Lower leg skin (tissue), 3 donors: ENCODE measurements at regions not wholly inside any gene's neighbourhood (a gene's known extent, or its start where the extent isn't known, plus 50 kb on each side); places are given as distances from the start of the nearest gene placed in this dataset.

Experiments
- POLR2A ChIP-seq, 2 donors: fragments of 450-650 bp; IDR thresholded peaks; one replicate each; pipeline ENCODE4 v1.6.1; 2016 to 2017; ENCODE audit warnings: antibody characterized with exemption in 2 of 2, mild to moderate bottlenecking in 1 of 2, moderate library complexity in 1 of 2
- TF ChIP-seq, protein P1 (sequence below), 3 donors: fragments of 450-650 bp; IDR thresholded peaks; one replicate each; pipeline ENCODE4 v1.5.1; 2016; ENCODE audit warnings: antibody characterized with exemption in 3 of 3, mild to moderate bottlenecking in 3 of 3, moderate library complexity in 2 of 3

DNA sequence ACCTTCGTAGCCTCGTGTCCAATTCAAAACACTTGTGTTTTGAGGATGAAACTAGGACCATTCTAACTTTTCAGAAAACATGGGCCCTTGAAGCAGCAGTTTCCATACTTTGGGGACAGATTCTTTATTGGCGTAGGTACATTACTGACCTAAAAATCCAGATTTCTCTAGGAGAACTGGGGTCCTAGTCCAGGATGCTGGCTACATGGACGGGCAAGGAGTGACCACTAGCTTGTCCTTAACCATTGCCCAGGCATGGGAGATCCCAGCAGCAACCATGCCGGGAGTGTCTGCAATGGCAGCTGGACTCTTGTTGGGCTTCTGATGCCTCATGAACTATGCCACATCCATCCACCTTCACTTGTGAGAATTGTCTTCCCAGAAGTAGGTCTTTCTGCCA, 62.2 kb upstream of the WDR1 start:
- TF ChIP-seq, protein P1, sequence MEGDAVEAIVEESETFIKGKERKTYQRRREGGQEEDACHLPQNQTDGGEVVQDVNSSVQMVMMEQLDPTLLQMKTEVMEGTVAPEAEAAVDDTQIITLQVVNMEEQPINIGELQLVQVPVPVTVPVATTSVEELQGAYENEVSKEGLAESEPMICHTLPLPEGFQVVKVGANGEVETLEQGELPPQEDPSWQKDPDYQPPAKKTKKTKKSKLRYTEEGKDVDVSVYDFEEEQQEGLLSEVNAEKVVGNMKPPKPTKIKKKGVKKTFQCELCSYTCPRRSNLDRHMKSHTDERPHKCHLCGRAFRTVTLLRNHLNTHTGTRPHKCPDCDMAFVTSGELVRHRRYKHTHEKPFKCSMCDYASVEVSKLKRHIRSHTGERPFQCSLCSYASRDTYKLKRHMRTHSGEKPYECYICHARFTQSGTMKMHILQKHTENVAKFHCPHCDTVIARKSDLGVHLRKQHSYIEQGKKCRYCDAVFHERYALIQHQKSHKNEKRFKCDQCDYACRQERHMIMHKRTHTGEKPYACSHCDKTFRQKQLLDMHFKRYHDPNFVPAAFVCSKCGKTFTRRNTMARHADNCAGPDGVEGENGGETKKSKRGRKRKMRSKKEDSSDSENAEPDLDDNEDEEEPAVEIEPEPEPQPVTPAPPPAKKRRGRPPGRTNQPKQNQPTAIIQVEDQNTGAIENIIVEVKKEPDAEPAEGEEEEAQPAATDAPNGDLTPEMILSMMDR (IDR thresholded peaks at IDR 0.05), result no peak
- TF ChIP-seq POLR2A (IDR thresholded peaks at IDR 0.05), result no peak
